Hematopoietic multipotent progenitor cell treated with erythropoietin and hydrocortisone succinate and interleukin-3 and kit ligand, for 15 days (in vitro differentiated cells): ENCODE measurements at regions not wholly inside any gene's neighbourhood (a gene's known extent, or its start where the extent isn't known, plus 50 kb on each side); places are given as distances from the start of the nearest gene placed in this dataset.
"Not testable (repeated sequence)": the region's sequence is repeated elsewhere in the genome, so short reads cannot be mapped to it uniquely, and the experiment has no call there.

Experiments used
- DNase-seq: peaks from one replicate; pipeline ENCODE4 v3.0.0-alpha.2; 2015; ENCODE audit warnings: low spot score

- DNase-seq, result no peak
Measured at GRCh38 chr9:75775966-75776691, 114.3 kb upstream of the PCSK5 start.

GRCh38 chr9:75780185-75780584, 110.3 kb upstream of the PCSK5 start:
- no peak for DNase-seq

GRCh38 chr9:75788006-75788634, 102.4 kb upstream of the PCSK5 start:
- DNase-seq, result no peak

- DNase-seq, result no peak
Measured at GRCh38 chr9:75797085-75797580, 93.3 kb upstream of the PCSK5 start.

GRCh38 chr9:75798505-75798904, 92.0 kb upstream of the PCSK5 start:
- no peak for DNase-seq

- DNase-seq, result no peak
Measured at GRCh38 chr9:75803130-75803529, 87.3 kb upstream of the PCSK5 start.

- DNase-seq, result no peak
Measured at GRCh38 chr9:75810063-75810462, 80.4 kb upstream of the PCSK5 start.

- DNase-seq, result no peak
Measured at GRCh38 chr9:75811692-75812091, 78.8 kb upstream of the PCSK5 start.

- no peak for DNase-seq
Measured at GRCh38 chr9:75812141-75812540, 78.3 kb upstream of the PCSK5 start.

- DNase-seq, result no peak
Measured at GRCh38 chr9:75814667-75815066, 75.8 kb upstream of the PCSK5 start.

- DNase-seq, result not testable (repeated sequence)
Measured at GRCh38 chr9:75820471-75821115, 69.9 kb upstream of the PCSK5 start.

- no peak for DNase-seq
Measured at GRCh38 chr9:75823151-75823550, 67.3 kb upstream of the PCSK5 start.

GRCh38 chr9:75824816-75825568, 65.5 kb upstream of the PCSK5 start:
- no peak for DNase-seq

GRCh38 chr9:75826314-75826713, 64.2 kb upstream of the PCSK5 start:
- peak; percentile 23 for DNase-seq

- no peak for DNase-seq
Measured at GRCh38 chr9:75830303-75830702, 60.2 kb upstream of the PCSK5 start.

GRCh38 chr9:75833778-75834177, 56.7 kb upstream of the PCSK5 start:
- DNase-seq, result no peak

GRCh38 chr9:75834878-75835277, 55.6 kb upstream of the PCSK5 start:
- DNase-seq, result no peak
